Mucosa of descending colon (tissue), 3 donors: ENCODE measurements at regions not wholly inside any gene's neighbourhood (a gene's known extent, or its start where the extent isn't known, plus 50 kb on each side); places are given as distances from the start of the nearest gene placed in this dataset.

ENCODE experiments used
- ATAC-seq: fragments of 200-7000 bp; cut with Tn5 transposase; one replicate; pipeline ENCODE4 v1.9.1; 2020; ENCODE audit warnings: mild to moderate bottlenecking, moderate library complexity
- DNase-seq, 3 donors: peaks; one replicate each; pipeline ENCODE4 v3.0.0-alpha.2; 2020
- H3K36me3 ChIP-seq: fragments of 200-600 bp; one replicate; pipeline ENCODE4 v1.8.0; 2021; ENCODE audit warnings: low read depth, mild to moderate bottlenecking
- H3K4me1 ChIP-seq: fragments of 200-600 bp; one replicate; pipeline ENCODE4 v1.8.0; 2021; ENCODE audit warnings: low read depth, mild to moderate bottlenecking
- H3K4me3 ChIP-seq: fragments of 200-600 bp; one replicate; pipeline ENCODE4 v1.8.0; 2021; ENCODE audit warnings: mild to moderate bottlenecking
- H3K9me3 ChIP-seq: fragments of 200-600 bp; one replicate; pipeline ENCODE4 v1.8.0; 2021; ENCODE audit warnings: mild to moderate bottlenecking
- CTCF ChIP-seq: fragments of 200-600 bp; IDR thresholded peaks from one replicate; pipeline ENCODE4 v1.8.0; 2022; ENCODE audit warnings: antibody characterized with exemption, mild to moderate bottlenecking
- intact Hi-C, 2 donors: fragments of 100-400 bp; cut with DNase I in 1 of 2; cut with micrococcal nuclease in 1 of 2; formaldehyde crosslinking; loops; one replicate each; pipeline versions ENCODE4 v1.11.0 to v1.11.1; 2022; cut with DNase I, micrococcal nuclease
- donor health status: DM: no; HTN: no; CAD: no; lungs with moderate emphysema.
- donor health status: DM: no; HTN: no; CAD: no.
- donor health status: DM: no; HTN: yes; CAD: no.

DNA sequence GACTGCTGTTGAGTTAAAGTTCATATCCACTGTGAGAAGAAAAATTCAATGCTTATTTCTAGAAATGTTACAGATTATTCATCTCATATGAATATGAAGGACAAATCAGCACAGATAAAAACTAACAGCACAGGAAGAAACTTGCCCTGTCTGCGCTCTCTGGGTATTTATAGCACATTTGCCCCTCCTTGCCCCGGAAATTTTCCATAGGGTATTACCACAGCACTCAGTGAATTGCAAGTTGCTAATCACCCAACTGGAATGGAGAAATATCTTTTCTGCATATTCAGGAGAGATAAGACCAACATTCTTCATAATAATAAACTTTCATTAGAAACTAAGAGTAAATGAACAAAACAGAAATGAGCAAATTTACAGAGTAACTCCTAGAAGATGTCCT, 318.0 kb upstream of the KLF12 start:
- ATAC-seq: no peak
- no peaks in the 10 kb centered on the region for H3K4me1 ChIP-seq
- no peak for TF ChIP-seq CTCF

GRCh38 chr13:74450964-74451363, 316.8 kb upstream of the KLF12 start:
- Histone ChIP-seq H3K36me3 (no peaks in the 10 kb centered on the region), H3K9me3 (no peaks in the 10 kb centered on the region), H3K4me1 (no peaks in the 10 kb centered on the region), H3K4me3 (no peak overlapping the region)
- DNase-seq (no peak), ATAC-seq (no peak)
- intact Hi-C loops: no loop called here
- TF ChIP-seq CTCF: no peak

More for the DNA sequence above, 318.0 kb upstream of the KLF12 start:
- no peak overlapping the region for H3K4me3 ChIP-seq
- H3K9me3 ChIP-seq: no peaks in the 10 kb centered on the region
- no peak for DNase-seq
- H3K36me3 ChIP-seq: no peaks in the 10 kb centered on the region
- intact Hi-C loops: no loop called here

DNA sequence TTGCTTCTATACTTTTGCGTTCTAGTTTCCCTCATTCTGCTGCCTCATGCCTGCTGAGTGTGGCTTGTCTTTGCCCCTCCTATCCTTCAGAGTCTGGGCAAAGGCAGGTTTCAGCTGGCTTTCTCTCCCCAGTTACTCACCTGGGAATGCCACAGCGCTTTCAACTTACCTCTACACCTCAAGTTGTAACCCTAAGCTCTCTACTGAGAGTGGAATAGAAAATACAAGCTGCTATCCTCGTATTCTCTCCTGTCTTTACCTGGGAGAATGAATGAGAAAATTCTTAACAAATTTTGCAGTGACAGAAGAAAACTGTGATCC, 316.3 kb upstream of the KLF12 start:
- TF ChIP-seq CTCF: no peak
- Histone ChIP-seq H3K9me3 (no peaks in the 10 kb centered on the region), H3K4me3 (no peak overlapping the region), H3K4me1 (no peaks in the 10 kb centered on the region), H3K36me3 (no peaks in the 10 kb centered on the region)
- intact Hi-C loops: no loop called here
- DNase-seq (no peak), ATAC-seq (no peak)

GRCh38 chr13:74449811-74450524, 315.8 kb upstream of the KLF12 start:
- no peak overlapping the region for H3K4me3 ChIP-seq
- intact Hi-C loops: no loop called here
- no peaks in the 10 kb centered on the region for H3K9me3 ChIP-seq
- H3K36me3 ChIP-seq: no peaks in the 10 kb centered on the region
- DNase-seq (no peak), ATAC-seq (no peak)
- TF ChIP-seq CTCF: no peak
- no peaks in the 10 kb centered on the region for H3K4me1 ChIP-seq

DNA sequence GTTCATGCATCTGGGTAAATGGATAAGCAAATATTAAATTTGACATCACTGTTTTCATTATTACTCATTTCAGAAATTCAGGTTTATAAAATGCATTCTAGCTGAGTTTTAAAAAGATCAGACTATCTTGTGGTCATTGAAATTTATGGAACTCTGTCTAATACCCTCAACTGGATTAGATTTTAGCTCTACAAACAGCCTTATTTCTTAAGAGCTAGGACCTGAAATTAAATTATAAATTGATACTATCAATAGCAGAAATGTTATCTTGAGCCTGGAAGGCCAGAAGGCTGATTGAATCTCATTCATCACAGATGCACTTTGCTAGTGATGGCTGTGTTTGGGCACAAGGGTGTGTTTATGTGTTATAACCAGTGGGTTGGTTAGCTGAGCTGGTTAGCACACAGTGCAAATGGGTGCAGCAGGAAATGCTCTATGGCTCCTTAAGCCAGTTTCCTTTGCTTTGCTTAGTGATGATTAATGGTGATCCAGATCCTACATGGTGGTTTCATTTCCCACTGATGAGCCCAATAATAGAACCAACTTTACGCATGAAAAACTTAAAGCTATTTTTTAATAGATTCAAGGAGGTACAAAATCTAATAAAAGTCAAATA, 310.8 kb upstream of the KLF12 start:
- Histone ChIP-seq H3K36me3 (no peaks in the 10 kb centered on the region), H3K4me3 (no peak overlapping the region), H3K4me1 (no peaks in the 10 kb centered on the region), H3K9me3 (no peaks in the 10 kb centered on the region)
- ATAC-seq (no peak), DNase-seq (no peak)
- intact Hi-C loops: no loop called here
- no peak for TF ChIP-seq CTCF

GRCh38 chr13:74444161-74444571, 310.0 kb upstream of the KLF12 start:
- H3K4me1 ChIP-seq: no peaks in the 10 kb centered on the region
- H3K36me3 ChIP-seq: no peaks in the 10 kb centered on the region
- no peak for TF ChIP-seq CTCF
- intact Hi-C loops: no loop called here
- H3K9me3 ChIP-seq: no peaks in the 10 kb centered on the region
- DNase-seq (no peak), ATAC-seq (no peak)
- H3K4me3 ChIP-seq: no peak overlapping the region
